ENCODE measurements at regions not wholly inside any gene's neighbourhood (a gene's known extent, or its start where the extent isn't known, plus 50 kb on each side); places are given as distances from the start of the nearest gene placed in this dataset.
"Not testable (repeated sequence)": the region's sequence is repeated elsewhere in the genome, so short reads cannot be mapped to it uniquely, and the experiment has no call there.

DNA sequence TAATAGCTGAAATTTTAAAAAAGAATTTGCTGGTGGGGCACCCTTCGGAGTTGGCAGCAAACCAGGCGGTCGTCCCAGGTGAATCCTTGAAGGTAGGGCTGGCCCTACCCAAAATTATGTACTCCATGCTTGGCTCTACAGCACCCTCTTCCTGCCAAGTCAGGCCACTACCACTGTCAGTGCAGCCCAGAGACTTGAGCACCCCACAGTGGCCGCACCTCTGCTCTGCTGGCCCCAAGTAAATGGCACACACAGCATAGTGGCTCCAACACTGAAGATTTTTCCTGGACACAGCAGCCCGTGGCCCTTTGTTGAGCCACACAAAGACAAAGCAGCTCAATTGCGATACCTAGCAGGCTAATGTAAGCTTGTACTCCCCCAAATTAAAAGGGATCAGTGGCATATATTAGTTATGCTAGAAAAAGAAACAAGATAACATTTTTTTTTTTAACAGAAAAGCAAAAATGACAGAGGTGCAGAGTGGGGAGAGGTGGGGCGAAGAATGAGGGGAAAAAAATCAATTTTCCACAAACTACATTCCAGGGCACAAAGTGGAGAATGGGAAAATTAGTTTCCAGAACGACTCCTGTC lies 250.5 kb downstream of the UACA start:
- in situ Hi-C loops (cut with HindIII; ENCODE audit: low sequenced_read_pairs) = no loop called here
- peak; percentile 25 for DNase-seq (ENCODE audit: low spot score)

DNA sequence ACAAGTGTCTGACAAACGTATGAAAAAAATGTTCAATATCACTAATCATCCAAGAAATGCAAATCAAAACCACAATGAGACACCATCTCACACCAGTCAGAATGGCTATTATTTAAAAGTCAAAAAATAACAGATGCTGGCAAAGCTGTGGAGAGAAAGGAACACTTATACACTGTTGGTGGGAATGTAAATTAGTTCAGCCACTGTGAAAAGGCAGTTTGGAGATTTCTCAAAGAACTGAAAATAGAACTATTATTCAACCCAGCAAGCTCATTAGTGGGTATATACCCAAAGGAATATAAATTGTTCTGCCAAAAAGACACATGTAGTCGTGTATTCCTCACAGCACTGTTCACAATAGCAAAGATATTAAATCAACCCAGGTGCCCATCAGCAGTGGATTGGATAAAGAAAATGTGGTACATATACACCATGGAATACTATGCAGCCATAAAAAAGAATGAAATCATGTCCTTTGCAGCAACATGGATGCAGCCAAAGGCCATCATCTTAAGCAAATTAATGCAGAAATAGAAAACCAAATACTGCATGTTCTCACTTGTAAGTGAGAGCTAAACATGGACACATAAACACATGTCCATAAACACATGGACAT lies 251.3 kb downstream of the UACA start:
- in situ Hi-C loops (cut with HindIII; ENCODE audit: low sequenced_read_pairs); DNase-seq (ENCODE audit: low spot score): not testable (repeated sequence)

- DNase-seq (ENCODE audit: low spot score) = no peak
- in situ Hi-C loops (cut with HindIII; ENCODE audit: low sequenced_read_pairs) = no loop called here
Observed at GRCh38 chr15:70510433-70510832, 252.9 kb downstream of the UACA start.

DNA sequence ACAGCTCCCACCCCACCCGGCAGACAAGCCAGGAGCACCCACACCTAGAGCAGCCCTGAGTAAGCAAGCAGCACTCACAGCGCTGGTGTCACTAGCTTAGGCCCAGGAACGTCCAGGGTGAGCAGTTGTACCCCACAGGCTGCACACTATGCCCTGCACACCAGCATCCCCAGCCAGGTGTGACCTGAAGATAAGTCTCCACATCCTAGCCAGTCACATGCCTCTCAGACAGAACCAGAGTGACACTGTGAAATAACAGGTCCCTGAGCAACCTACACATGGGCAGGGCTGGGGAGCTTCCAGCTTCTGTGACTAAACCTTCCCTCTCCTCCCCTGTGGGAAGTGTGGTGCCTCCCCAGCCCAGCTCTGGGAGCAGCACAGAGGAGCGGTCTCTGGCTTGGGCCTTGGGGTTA lies 253.6 kb downstream of the UACA start:
- in situ Hi-C loops (cut with HindIII; ENCODE audit: low sequenced_read_pairs) = no loop called here
- DNase-seq (ENCODE audit: low spot score) = no peak

- in situ Hi-C loops (cut with HindIII; ENCODE audit: low sequenced_read_pairs) = no loop called here
- DNase-seq (ENCODE audit: low spot score) = no peak
Observed at GRCh38 chr15:70509282-70509662, 254.1 kb downstream of the UACA start.

- DNase-seq (ENCODE audit: low spot score) = no peak
Observed at GRCh38 chr15:70508561-70509281, 254.6 kb downstream of the UACA start.

GRCh38 chr15:70507772-70508371 lies 255.5 kb downstream of the UACA start:
- DNase-seq (ENCODE audit: low spot score) = no peak

More at GRCh38 chr15:70508561-70509281, 254.6 kb downstream of the UACA start:
- in situ Hi-C loops (cut with HindIII; ENCODE audit: low sequenced_read_pairs) = no loop called here

DNA sequence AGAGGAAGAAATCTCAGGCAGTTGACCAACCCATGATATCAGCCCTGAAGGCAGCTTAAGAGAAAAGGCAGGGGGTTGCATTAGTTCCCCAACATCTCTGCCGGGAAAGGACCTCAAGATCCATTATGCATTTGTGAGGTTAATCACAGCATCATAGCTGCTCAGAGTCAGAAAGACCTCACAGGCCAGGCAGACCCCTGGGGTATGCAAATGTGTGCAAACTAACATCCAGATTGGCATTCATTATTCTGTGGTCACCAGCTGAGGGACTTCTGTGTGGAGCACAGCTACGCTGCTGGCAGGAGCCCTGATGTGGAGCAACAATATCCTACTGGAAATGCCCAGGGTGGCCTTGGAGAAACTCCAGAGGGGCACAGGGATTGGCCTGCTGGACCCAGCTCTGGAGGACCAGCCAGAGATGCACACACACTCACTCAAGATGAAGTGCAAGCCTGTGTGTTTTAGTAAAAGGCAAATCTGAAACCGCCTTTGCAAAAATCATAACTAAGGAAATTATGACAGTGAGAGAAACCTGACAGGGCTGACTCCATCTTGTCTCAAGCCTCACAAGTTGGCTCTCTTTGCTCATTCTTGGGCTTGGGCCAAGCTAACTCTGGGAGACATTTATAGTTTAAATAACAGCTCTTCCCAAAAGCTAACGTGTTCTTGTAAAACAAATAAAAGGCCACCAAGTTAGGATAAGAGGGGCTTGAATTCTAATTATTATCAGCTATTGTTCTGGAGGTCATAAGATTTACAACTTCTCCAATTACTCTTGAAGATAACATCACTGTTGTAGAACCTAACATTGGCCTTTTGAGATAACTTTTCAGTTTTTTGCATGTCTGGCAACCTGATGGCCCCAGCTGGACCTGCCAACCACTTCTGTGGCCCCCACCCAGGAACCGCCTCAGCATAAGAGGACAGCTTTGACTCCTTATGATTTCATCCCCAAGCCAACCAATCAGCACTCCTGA lies 257.1 kb downstream of the UACA start:
- no peak for DNase-seq (ENCODE audit: low spot score)
- in situ Hi-C loops (cut with HindIII; ENCODE audit: low sequenced_read_pairs) = no loop called here

More at GRCh38 chr15:70507772-70508371, 255.5 kb downstream of the UACA start:
- in situ Hi-C loops (cut with HindIII; ENCODE audit: low sequenced_read_pairs) = no loop called here

GRCh38 chr15:70505411-70505919 lies 257.9 kb downstream of the UACA start:
- in situ Hi-C loops (cut with HindIII; ENCODE audit: low sequenced_read_pairs) = no loop called here
- DNase-seq (ENCODE audit: low spot score) = no peak

DNA sequence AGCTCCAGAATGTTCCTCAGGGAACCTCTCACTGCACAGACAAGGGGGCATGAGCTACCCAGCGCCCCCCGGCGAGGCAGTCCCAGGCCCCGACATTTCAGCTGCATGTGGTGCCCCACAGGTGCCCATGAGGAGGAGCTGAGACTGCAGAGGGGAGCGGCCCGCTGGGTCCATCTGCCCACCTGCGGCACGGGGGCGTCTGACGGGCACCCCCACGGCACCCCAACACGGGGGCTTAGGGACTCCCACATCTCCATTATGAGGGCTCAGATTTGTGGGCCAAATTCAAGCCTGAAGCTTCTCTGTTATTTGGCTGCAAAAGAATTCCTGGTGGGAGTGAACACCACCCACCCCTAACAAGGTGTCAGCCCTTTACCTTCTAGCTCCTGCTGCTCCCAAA lies 258.4 kb downstream of the UACA start:
- DNase-seq (ENCODE audit: low spot score) = no peak
- in situ Hi-C loops (cut with HindIII; ENCODE audit: low sequenced_read_pairs) = no loop called here

DNA sequence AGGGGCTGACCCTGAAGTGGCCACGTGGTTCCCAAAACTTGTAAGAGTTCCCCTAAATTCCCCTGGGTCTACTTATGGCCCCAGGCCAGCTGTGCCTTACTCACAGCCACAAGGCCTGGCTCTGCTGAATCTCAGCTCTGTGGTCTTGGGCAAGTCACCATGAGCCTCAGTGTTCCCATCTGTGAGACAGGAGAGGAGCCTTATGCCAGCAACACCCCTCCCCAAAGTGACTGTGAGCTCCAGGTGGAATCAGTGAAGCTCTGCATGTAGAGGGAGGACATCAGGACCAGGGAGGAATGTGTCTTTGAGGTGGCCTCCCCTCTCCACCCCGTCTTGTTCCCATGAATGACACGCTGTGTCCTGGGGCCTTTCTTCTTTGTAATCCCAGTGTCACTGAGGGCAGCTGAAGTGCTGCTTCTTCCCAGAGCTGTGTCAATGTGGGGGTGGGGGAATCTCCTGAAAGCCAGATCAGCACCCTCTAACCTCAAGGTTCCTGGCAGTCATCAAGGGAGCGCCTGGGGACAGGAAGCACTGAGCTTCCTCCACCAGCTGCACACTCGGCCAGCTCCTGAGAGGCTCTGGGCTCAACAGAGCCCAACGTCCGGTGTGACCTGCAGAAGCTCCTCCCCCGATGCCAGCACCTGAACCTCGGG lies 258.9 kb downstream of the UACA start:
- in situ Hi-C loops (cut with HindIII; ENCODE audit: low sequenced_read_pairs) = no loop called here
- no peak for DNase-seq (ENCODE audit: low spot score)

GRCh38 chr15:70503798-70504298 lies 259.5 kb downstream of the UACA start:
- in situ Hi-C loops (cut with HindIII; ENCODE audit: low sequenced_read_pairs) = no loop called here
- no peak for DNase-seq (ENCODE audit: low spot score)

- in situ Hi-C loops (cut with HindIII; ENCODE audit: low sequenced_read_pairs) = no loop called here
- no peak for DNase-seq (ENCODE audit: low spot score)
Observed at GRCh38 chr15:70503073-70503745, 260.1 kb downstream of the UACA start.

GRCh38 chr15:70502529-70502928 lies 260.8 kb downstream of the UACA start:
- in situ Hi-C loops (cut with HindIII; ENCODE audit: low sequenced_read_pairs) = no loop called here
- DNase-seq (ENCODE audit: low spot score) = no peak

DNA sequence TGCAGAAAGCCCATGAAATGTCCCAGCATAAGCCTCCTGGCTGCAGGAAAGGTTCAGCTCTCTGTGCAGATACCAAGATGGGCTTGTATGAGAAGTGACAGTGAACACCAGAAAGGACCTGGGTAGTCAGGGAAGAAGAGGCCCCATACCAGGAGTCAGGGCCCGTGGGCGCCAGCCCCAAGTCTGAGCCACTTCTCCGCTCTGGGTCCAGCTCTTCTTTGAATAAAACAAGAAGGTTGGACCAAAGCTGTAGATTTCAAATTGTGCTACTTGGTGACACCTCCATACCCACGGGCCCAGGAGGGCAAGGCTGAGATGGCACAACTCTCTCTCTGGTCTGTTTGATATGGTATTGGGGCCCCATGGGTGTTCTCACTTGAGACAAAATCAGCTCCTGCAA lies 261.5 kb downstream of the UACA start:
- in situ Hi-C loops (cut with HindIII; ENCODE audit: low sequenced_read_pairs) = no loop called here
- no peak for DNase-seq (ENCODE audit: low spot score)

- no peak for DNase-seq (ENCODE audit: low spot score)
- in situ Hi-C loops (cut with HindIII; ENCODE audit: low sequenced_read_pairs) = no loop called here
Observed at GRCh38 chr15:70501121-70501727, 262.1 kb downstream of the UACA start.

GRCh38 chr15:70499791-70500190 lies 263.6 kb downstream of the UACA start:
- DNase-seq (ENCODE audit: low spot score) = no peak
- in situ Hi-C loops (cut with HindIII; ENCODE audit: low sequenced_read_pairs) = no loop called here

Data from G401 (cell line).